Gastroesophageal sphincter (tissue), 3 donors: ENCODE measurements at regions not wholly inside any gene's neighbourhood (a gene's known extent, or its start where the extent isn't known, plus 50 kb on each side); places are given as distances from the start of the nearest gene placed in this dataset.

Experiments
- EP300 ChIP-seq: sonication (generic); formaldehyde crosslinking; IDR thresholded peaks from one replicate; pipeline ENCODE4 v1.6.1; 2017; ENCODE audit warnings: antibody characterized with exemption, mild to moderate bottlenecking
- POLR2A ChIP-seq, 2 donors: fragments of 450-650 bp; IDR thresholded peaks; one replicate each; pipeline ENCODE4 v1.6.1; 2017; ENCODE audit warnings: antibody characterized with exemption in 2 of 2, mild to moderate bottlenecking in 2 of 2, moderate library complexity in 1 of 2
- POLR2AphosphoS5 ChIP-seq: sonication (generic); formaldehyde crosslinking; IDR thresholded peaks from one replicate; pipeline ENCODE4 v1.6.1; 2017; ENCODE audit warnings: antibody characterized with exemption
- TF ChIP-seq, protein P1 (sequence below), 4 experiments: fragments of 200-600 bp in 2 of 4; fragments of 450-650 bp in 2 of 4; sonication (generic) in 1 of 4; IDR thresholded peaks; one replicate each; pipeline ENCODE4 v1.5.1; 2017 to 2019; ENCODE audit warnings: antibody characterized with exemption in 4 of 4, mild to moderate bottlenecking in 2 of 4, moderate library complexity in 2 of 4

- TF ChIP-seq, protein P1, sequence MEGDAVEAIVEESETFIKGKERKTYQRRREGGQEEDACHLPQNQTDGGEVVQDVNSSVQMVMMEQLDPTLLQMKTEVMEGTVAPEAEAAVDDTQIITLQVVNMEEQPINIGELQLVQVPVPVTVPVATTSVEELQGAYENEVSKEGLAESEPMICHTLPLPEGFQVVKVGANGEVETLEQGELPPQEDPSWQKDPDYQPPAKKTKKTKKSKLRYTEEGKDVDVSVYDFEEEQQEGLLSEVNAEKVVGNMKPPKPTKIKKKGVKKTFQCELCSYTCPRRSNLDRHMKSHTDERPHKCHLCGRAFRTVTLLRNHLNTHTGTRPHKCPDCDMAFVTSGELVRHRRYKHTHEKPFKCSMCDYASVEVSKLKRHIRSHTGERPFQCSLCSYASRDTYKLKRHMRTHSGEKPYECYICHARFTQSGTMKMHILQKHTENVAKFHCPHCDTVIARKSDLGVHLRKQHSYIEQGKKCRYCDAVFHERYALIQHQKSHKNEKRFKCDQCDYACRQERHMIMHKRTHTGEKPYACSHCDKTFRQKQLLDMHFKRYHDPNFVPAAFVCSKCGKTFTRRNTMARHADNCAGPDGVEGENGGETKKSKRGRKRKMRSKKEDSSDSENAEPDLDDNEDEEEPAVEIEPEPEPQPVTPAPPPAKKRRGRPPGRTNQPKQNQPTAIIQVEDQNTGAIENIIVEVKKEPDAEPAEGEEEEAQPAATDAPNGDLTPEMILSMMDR (IDR thresholded peaks at IDR 0.05), result no peak
- TF ChIP-seq POLR2A (IDR thresholded peaks at IDR 0.05), result no peak
- TF ChIP-seq POLR2AphosphoS5, result no peak
- TF ChIP-seq EP300, result no peak
These were observed 180.7 kb upstream of the KLF14 start for GRCh38 chr7:130914554-130915294.
